ENCODE measurements at regions not wholly inside any gene's neighbourhood (a gene's known extent, or its start where the extent isn't known, plus 50 kb on each side); places are given as distances from the start of the nearest gene placed in this dataset.

DNA sequence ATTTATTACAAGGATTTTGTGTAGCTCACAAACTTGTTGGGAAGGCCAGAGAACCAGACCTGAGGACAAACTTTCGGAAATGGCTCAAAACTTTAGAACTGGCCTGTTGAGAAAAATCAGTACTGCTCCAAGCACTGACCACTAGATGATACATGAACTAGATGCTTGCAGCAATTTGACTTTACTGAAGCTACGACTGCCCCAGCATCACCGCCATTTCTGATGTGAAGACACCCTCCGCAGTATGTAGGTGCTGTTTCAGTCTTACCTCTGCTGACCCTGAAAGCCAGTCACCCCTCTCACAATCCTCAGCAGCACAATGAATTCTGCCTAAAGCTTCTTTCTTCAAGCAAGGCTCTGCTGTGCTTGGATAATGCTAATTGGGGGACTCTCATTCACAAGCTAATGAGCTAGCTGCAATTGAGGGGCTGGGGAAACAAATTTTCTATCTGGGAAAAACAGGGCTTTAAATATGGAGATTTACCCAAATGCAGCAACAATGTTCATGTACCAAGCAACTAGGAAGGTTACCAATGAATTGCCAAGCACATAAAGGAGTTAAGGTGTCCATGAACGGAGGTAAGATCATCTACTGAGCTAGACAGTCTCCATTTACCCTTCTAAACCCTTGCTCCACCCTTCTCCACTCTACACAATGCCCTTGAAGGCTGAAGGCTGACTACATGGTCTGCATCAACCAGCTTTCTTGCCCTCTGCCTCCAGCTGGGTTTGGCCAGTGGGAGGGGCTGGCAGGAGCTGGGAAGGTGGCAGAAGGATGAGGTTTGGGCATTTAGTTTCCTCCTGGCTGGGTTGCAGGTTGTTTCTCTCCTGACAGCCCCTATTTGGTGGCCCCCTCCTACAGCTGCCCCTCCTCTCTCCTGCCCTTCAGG, 53.2 kb upstream of the FSTL1 start:
- Mint-ChIP-seq H3K36me3 (peaks cover 2% of the 10 kb centered on the region), H3K9me3 (peaks cover 5% of the 10 kb centered on the region), H3K4me3 (no peak overlapping the region), H3K27ac (no peak overlapping the region), H3K4me1 (peaks cover 22% of the 10 kb centered on the region), H3K27me3 (ENCODE audit: low read depth) (no peaks in the 10 kb centered on the region)
- TF ChIP-seq, protein P1, sequence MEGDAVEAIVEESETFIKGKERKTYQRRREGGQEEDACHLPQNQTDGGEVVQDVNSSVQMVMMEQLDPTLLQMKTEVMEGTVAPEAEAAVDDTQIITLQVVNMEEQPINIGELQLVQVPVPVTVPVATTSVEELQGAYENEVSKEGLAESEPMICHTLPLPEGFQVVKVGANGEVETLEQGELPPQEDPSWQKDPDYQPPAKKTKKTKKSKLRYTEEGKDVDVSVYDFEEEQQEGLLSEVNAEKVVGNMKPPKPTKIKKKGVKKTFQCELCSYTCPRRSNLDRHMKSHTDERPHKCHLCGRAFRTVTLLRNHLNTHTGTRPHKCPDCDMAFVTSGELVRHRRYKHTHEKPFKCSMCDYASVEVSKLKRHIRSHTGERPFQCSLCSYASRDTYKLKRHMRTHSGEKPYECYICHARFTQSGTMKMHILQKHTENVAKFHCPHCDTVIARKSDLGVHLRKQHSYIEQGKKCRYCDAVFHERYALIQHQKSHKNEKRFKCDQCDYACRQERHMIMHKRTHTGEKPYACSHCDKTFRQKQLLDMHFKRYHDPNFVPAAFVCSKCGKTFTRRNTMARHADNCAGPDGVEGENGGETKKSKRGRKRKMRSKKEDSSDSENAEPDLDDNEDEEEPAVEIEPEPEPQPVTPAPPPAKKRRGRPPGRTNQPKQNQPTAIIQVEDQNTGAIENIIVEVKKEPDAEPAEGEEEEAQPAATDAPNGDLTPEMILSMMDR (IDR thresholded peaks at IDR 0.05; ENCODE audit: unreplicated experiment) = no peak
- no peak for DNase-seq (ENCODE audit: low spot score in 2 of 2, unreplicated experiment in 2 of 2)

DNA sequence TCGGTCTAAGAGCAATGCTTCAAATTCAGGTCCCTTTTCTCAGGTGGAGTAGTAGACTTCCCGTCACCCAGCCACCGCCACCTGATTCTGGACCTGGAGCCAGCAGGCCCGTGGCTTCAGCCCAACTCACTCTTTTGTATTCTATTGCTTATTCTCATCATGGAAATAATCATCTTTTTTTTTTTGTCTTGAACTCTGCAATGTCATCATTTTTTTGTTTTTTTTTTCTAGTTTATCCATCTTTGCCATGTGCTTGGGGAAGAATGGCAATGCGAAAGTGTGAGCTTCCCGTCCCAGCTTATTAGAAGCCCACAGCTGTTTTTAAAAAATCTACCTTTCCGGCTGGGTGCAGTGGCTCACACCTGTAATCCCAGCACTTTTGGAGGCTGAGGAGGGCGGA, 51.3 kb upstream of the FSTL1 start:
- Mint-ChIP-seq H3K27me3 (ENCODE audit: low read depth) (no peaks in the 10 kb centered on the region), H3K4me3 (no peak overlapping the region), H3K36me3 (no peaks in the 10 kb centered on the region), H3K4me1 (peaks cover 35% of the 10 kb centered on the region), H3K9me3 (no peaks in the 10 kb centered on the region), H3K27ac (no peak overlapping the region)
- DNase-seq (ENCODE audit: low spot score in 2 of 2, unreplicated experiment in 2 of 2) = no peak
- TF ChIP-seq, protein P1 (IDR thresholded peaks at IDR 0.05; ENCODE audit: unreplicated experiment) = no peak
